SK-N-SH treated with all-trans-retinoic acid at 6 μM for 48 hours (cell line): ENCODE measurements at regions not wholly inside any gene's neighbourhood (a gene's known extent, or its start where the extent isn't known, plus 50 kb on each side); places are given as distances from the start of the nearest gene placed in this dataset.

Source experiments
- ATAC-seq: fragments of 200-7000 bp; cut with Tn5 transposase; 3 replicates; pipeline ENCODE4 v1.9.1; 2020; ENCODE audit warnings: mild to moderate bottlenecking, moderate library complexity
- ARNTL ChIP-seq: fragments of 450-650 bp; formaldehyde crosslinking; IDR thresholded peaks from 2 replicates; pipeline ENCODE4 v1.5.0; 2020; ENCODE audit warnings: low read depth, mild to moderate bottlenecking, moderate library complexity, borderline replicate concordance
- BACH2 ChIP-seq: fragments of 250-450 bp; sonication (Bioruptor Pico); IDR thresholded peaks from 2 replicates; pipeline ENCODE4 v1.9.0; 2021; ENCODE audit warnings: mild to moderate bottlenecking, borderline replicate concordance
- CREB5 ChIP-seq: fragments of 250-450 bp; sonication (Bioruptor Pico); IDR thresholded peaks from 2 replicates; pipeline ENCODE4 v1.5.1; 2020; ENCODE audit warnings: low read depth, mild to moderate bottlenecking, moderate library complexity
- CSDC2 ChIP-seq: fragments of 250-450 bp; sonication (Bioruptor Pico); IDR thresholded peaks from 2 replicates; pipeline ENCODE4 v1.5.0; 2020; ENCODE audit warnings: mild to moderate bottlenecking, moderate library complexity
- CSRNP3 ChIP-seq: fragments of 250-450 bp; sonication (Bioruptor Pico); IDR thresholded peaks from 2 replicates; pipeline ENCODE4 v1.5.1; 2021; ENCODE audit warnings: mild to moderate bottlenecking, moderate library complexity
- GLIS3 ChIP-seq: fragments of 250-450 bp; sonication (Bioruptor Pico); IDR thresholded peaks from 2 replicates; pipeline ENCODE4 v1.5.0; 2020; ENCODE audit warnings: mild to moderate bottlenecking, moderate library complexity
- OSR1 ChIP-seq: fragments of 250-450 bp; sonication (Bioruptor Pico); IDR thresholded peaks from 2 replicates; pipeline ENCODE4 v1.8.0; 2022; ENCODE audit warnings: moderate library complexity, mild to moderate bottlenecking, inconsistent platforms
- PATZ1 ChIP-seq: fragments of 250-450 bp; sonication (Bioruptor Pico); IDR thresholded peaks from 2 replicates; pipeline ENCODE4 v1.8.0; 2020; ENCODE audit warnings: mild to moderate bottlenecking, moderate library complexity, borderline replicate concordance
- POU6F1 ChIP-seq: fragments of 250-450 bp; sonication (Bioruptor Pico); IDR thresholded peaks from 2 replicates; pipeline ENCODE4 v1.8.0; 2021; ENCODE audit warnings: low read depth, mild to moderate bottlenecking, moderate library complexity, borderline replicate concordance
- PPARA ChIP-seq: fragments of 250-450 bp; sonication (Bioruptor Pico); IDR thresholded peaks from 2 replicates; pipeline ENCODE4 v1.5.0; 2020; ENCODE audit warnings: mild to moderate bottlenecking, borderline replicate concordance
- RARB ChIP-seq: fragments of 250-450 bp; sonication (Bioruptor Pico); IDR thresholded peaks from 2 replicates; pipeline ENCODE4 v1.8.0; 2021; ENCODE audit warnings: mild to moderate bottlenecking, moderate library complexity
- SNAI2 ChIP-seq: fragments of 250-450 bp; sonication (Bioruptor Pico); IDR thresholded peaks from 2 replicates; pipeline ENCODE4 v1.5.0; 2020; ENCODE audit warnings: mild to moderate bottlenecking, moderate library complexity
- TCF4 ChIP-seq: fragments of 250-450 bp; sonication (Bioruptor Pico); IDR thresholded peaks from 2 replicates; pipeline ENCODE4 v1.8.0; 2021; ENCODE audit warnings: mild to moderate bottlenecking, moderate library complexity, borderline replicate concordance
- TOX ChIP-seq: fragments of 250-450 bp; sonication (Bioruptor Pico); IDR thresholded peaks from 2 replicates; pipeline ENCODE4 v1.8.0; 2021; ENCODE audit warnings: mild to moderate bottlenecking, moderate library complexity, borderline replicate concordance
- TSHZ2 ChIP-seq: fragments of 250-450 bp; sonication (Bioruptor Pico); IDR thresholded peaks from 2 replicates; pipeline ENCODE4 v1.5.0; 2020; ENCODE audit warnings: mild to moderate bottlenecking, moderate library complexity
- ZC3H10 ChIP-seq: fragments of 250-450 bp; sonication (Bioruptor Pico); IDR thresholded peaks from 2 replicates; pipeline ENCODE4 v1.5.1; 2021; ENCODE audit warnings: mild to moderate bottlenecking, moderate library complexity
- ZFP3 ChIP-seq: fragments of 250-450 bp; sonication (Bioruptor Pico); IDR thresholded peaks from 2 replicates; pipeline ENCODE4 v1.5.0; 2020; ENCODE audit warnings: mild to moderate bottlenecking, moderate library complexity
- ZFP30 ChIP-seq: fragments of 450-650 bp; formaldehyde crosslinking; IDR thresholded peaks from 2 replicates; pipeline ENCODE4 v1.5.0; 2022; ENCODE audit warnings: mild to moderate bottlenecking, moderate library complexity
- ZNF565 ChIP-seq: fragments of 450-650 bp; formaldehyde crosslinking; conservative IDR thresholded peaks from 2 replicates; pipeline ENCODE4 v1.5.0; 2020; ENCODE audit warnings: low read depth, mild to moderate bottlenecking, moderate library complexity
- ZNF70 ChIP-seq: fragments of 450-650 bp; formaldehyde crosslinking; IDR thresholded peaks from 2 replicates; pipeline ENCODE4 v1.5.0; 2020; ENCODE audit warnings: mild to moderate bottlenecking, moderate library complexity
- ZNF8 ChIP-seq: fragments of 450-650 bp; formaldehyde crosslinking; IDR thresholded peaks from 2 replicates; pipeline ENCODE4 v1.5.0; 2020; ENCODE audit warnings: mild to moderate bottlenecking, moderate library complexity

GRCh38 chr2:121136323-121136722, 148.7 kb downstream of the TFCP2L1 start:
- no peak for TF ChIP-seq SNAI2 (CRISPR knock-in tag)
- TF ChIP-seq ARNTL (CRISPR knock-in tag) = no peak
- TF ChIP-seq CSDC2 (CRISPR knock-in tag) = no peak
- TF ChIP-seq CSRNP3 (CRISPR knock-in tag) = no peak
- no peak for TF ChIP-seq ZC3H10 (CRISPR knock-in tag)
- TF ChIP-seq PATZ1 (CRISPR knock-in tag) = no peak
- no peak for ATAC-seq

GRCh38 chr2:121137571-121137970, 147.4 kb downstream of the TFCP2L1 start:
- TF ChIP-seq PATZ1 (CRISPR knock-in tag) (no peak), ARNTL (CRISPR knock-in tag) (no peak), ZNF565 (no peak), SNAI2 (CRISPR knock-in tag) (no peak), GLIS3 (no peak), TCF4 (CRISPR knock-in tag) (no peak), PPARA (CRISPR knock-in tag) (no peak), ZNF8 (no peak), BACH2 (no peak), POU6F1 (CRISPR knock-in tag) (no peak), CREB5 (CRISPR knock-in tag) (no peak), ZFP3 (CRISPR knock-in tag) (no peak), CSRNP3 (CRISPR knock-in tag) (no peak)
- ATAC-seq = no peak

GRCh38 chr2:121140734-121141133, 144.3 kb downstream of the TFCP2L1 start:
- no peak for ATAC-seq
- peak; percentile 76 for TF ChIP-seq ZNF70 (CRISPR knock-in tag)
- no peak for TF ChIP-seq RARB (CRISPR knock-in tag)

- ATAC-seq = no peak
- TF ChIP-seq TSHZ2 (CRISPR knock-in tag) (no peak), RARB (CRISPR knock-in tag) (no peak), TCF4 (CRISPR knock-in tag) (no peak), ZC3H10 (CRISPR knock-in tag) (no peak), CREB5 (CRISPR knock-in tag) (no peak), CSDC2 (CRISPR knock-in tag) (no peak), OSR1 (CRISPR knock-in tag) (no peak), ZNF70 (CRISPR knock-in tag) (no peak), ZFP30 (CRISPR knock-in tag) (no peak), TOX (CRISPR knock-in tag) (no peak), PPARA (CRISPR knock-in tag) (no peak), ARNTL (CRISPR knock-in tag) (no peak)
Observed at GRCh38 chr2:121142452-121142851, 142.6 kb downstream of the TFCP2L1 start.
